HEK293 (cell line): ENCODE measurements at regions not wholly inside any gene's neighbourhood (a gene's known extent, or its start where the extent isn't known, plus 50 kb on each side); places are given as distances from the start of the nearest gene placed in this dataset.

Experiments used
- CTCF ChIA-PET: fragments of 350-600 bp; formaldehyde crosslinking; extraction: SDS; loops from one replicate; lab custom pipeline; 2021; ENCODE audit warnings: antibody characterized with exemption; lab: Yijun Ruan, JAX
- POLR2A ChIA-PET: fragments of 300-600 bp; formaldehyde crosslinking; extraction: SDS; loops from one replicate; lab custom pipeline; 2020; ENCODE audit warnings: antibody characterized with exemption, inconsistent platforms; lab: Yijun Ruan, JAX
- H3K27ac ChIP-seq: fragments of 200-500 bp; sonication (Bioruptor generic); 2 replicates; pipeline ENCODE4 v1.5.1; 2014; ENCODE audit warnings: low read depth, low read length, control low read depth, inconsistent platforms; ENCODE audit errors: extremely low read depth
- H3K36me3 ChIP-seq, 2 experiments: fragments of 200-500 bp in 1 of 2; sonication (Bioruptor generic) in 1 of 2; 1 replicate in 1 of 2; 2 replicates in 1 of 2; pipeline ENCODE4 v1.5.1; 2014 to 2017; ENCODE audit warnings: inconsistent platforms in 2 of 2, low read length in 2 of 2; ENCODE audit not compliant: control insufficient read depth in 2 of 2, insufficient read depth in 1 of 2
- H3K4me1 ChIP-seq: fragments of 200-500 bp; sonication (Bioruptor generic); 2 replicates; pipeline ENCODE4 v1.5.1; 2014; ENCODE audit warnings: mild to moderate bottlenecking, low read length, inconsistent platforms; ENCODE audit not compliant: control insufficient read depth, insufficient read depth
- H3K4me3 ChIP-seq: 2 replicates; pipeline ENCODE4 v1.5.1; 2011; ENCODE audit warnings: low read depth, mild to moderate bottlenecking, control low read depth, low read length, moderate library complexity
- H3K9me3 ChIP-seq: fragments of 200-500 bp; sonication (Bioruptor generic); 2 replicates; pipeline ENCODE4 v1.5.1; 2014; ENCODE audit warnings: low read depth, low read length, inconsistent platforms; ENCODE audit not compliant: control insufficient read depth, insufficient read depth
- GLI4 ChIP-seq: fragments of 450-650 bp; formaldehyde crosslinking; IDR thresholded peaks from 2 replicates; pipeline ENCODE4 v1.5.1; 2016; ENCODE audit warnings: missing biosample characterization, missing genetic modification characterization
- MEIS1 ChIP-seq: sonication (generic); formaldehyde crosslinking; IDR thresholded peaks from 2 replicates; pipeline ENCODE4 v1.8.1; 2022; ENCODE audit warnings: missing genetic modification reagents, mild to moderate bottlenecking, borderline replicate concordance
- SETDB1 ChIP-seq: IDR thresholded peaks from one replicate; pipeline ENCODE4 v1.6.1; 2017; ENCODE audit warnings: mild to moderate bottlenecking, low read length, moderate library complexity, mixed read lengths; ENCODE audit not compliant: insufficient read length
- TSHZ1 ChIP-seq: fragments of 450-650 bp; formaldehyde crosslinking; IDR thresholded peaks from 2 replicates; pipeline ENCODE4 v1.5.1; 2016; ENCODE audit warnings: missing biosample characterization, missing genetic modification characterization, borderline replicate concordance
- YY1 ChIP-seq: fragments of 450-650 bp; formaldehyde crosslinking; IDR thresholded peaks from 2 replicates; pipeline ENCODE4 v1.5.1; 2018; ENCODE audit warnings: missing biosample characterization, missing genetic modification characterization
- ZBTB17 ChIP-seq: fragments of 450-650 bp; formaldehyde crosslinking; IDR thresholded peaks from 2 replicates; pipeline ENCODE4 v1.5.1; 2016; ENCODE audit warnings: missing biosample characterization, missing genetic modification characterization
- ZBTB20 ChIP-seq: fragments of 450-650 bp; formaldehyde crosslinking; IDR thresholded peaks from 2 replicates; pipeline ENCODE4 v1.5.1; 2016; ENCODE audit warnings: missing biosample characterization, missing genetic modification characterization
- ZBTB21 ChIP-seq: fragments of 450-650 bp; formaldehyde crosslinking; IDR thresholded peaks from 2 replicates; pipeline ENCODE4 v1.5.1; 2017; ENCODE audit warnings: missing biosample characterization, missing genetic modification characterization
- ZNF138 ChIP-seq: fragments of 450-650 bp; formaldehyde crosslinking; IDR thresholded peaks from 2 replicates; pipeline ENCODE4 v1.5.1; 2016; ENCODE audit warnings: missing biosample characterization, missing genetic modification characterization, borderline replicate concordance
- ZNF174 ChIP-seq: fragments of 450-650 bp; formaldehyde crosslinking; IDR thresholded peaks from 2 replicates; pipeline ENCODE4 v1.5.0; 2017; ENCODE audit warnings: missing biosample characterization, mild to moderate bottlenecking, missing genetic modification characterization
- ZNF214 ChIP-seq: fragments of 450-650 bp; formaldehyde crosslinking; IDR thresholded peaks from 2 replicates; pipeline ENCODE4 v1.5.1; 2017; ENCODE audit warnings: missing biosample characterization, mild to moderate bottlenecking, missing genetic modification characterization, borderline replicate concordance
- ZNF302 ChIP-seq: fragments of 450-650 bp; formaldehyde crosslinking; IDR thresholded peaks from 2 replicates; pipeline ENCODE4 v1.5.1; 2016; ENCODE audit warnings: missing biosample characterization, missing genetic modification characterization, low read depth
- ZNF37A ChIP-seq: fragments of 450-650 bp; IDR thresholded peaks from 2 replicates; pipeline ENCODE4 v1.5.1; 2018; ENCODE audit warnings: missing biosample characterization, missing genetic modification characterization
- ZNF404 ChIP-seq: fragments of 450-650 bp; formaldehyde crosslinking; IDR thresholded peaks from 2 replicates; pipeline ENCODE4 v1.5.1; 2017; ENCODE audit warnings: missing biosample characterization, missing genetic modification characterization
- ZNF473 ChIP-seq: fragments of 450-650 bp; formaldehyde crosslinking; IDR thresholded peaks from 2 replicates; pipeline ENCODE4 v1.5.1; 2017; ENCODE audit warnings: missing biosample characterization, missing genetic modification characterization
- ZNF501 ChIP-seq: fragments of 450-650 bp; formaldehyde crosslinking; IDR thresholded peaks from 2 replicates; pipeline ENCODE4 v1.5.1; 2016; ENCODE audit warnings: missing biosample characterization, missing genetic modification characterization
- ZNF555 ChIP-seq: fragments of 450-650 bp; formaldehyde crosslinking; conservative IDR thresholded peaks from 2 replicates; pipeline ENCODE4 v1.5.1; 2017; ENCODE audit warnings: missing biosample characterization, mild to moderate bottlenecking, missing genetic modification characterization, inconsistent platforms
- ZNF658 ChIP-seq: fragments of 450-650 bp; formaldehyde crosslinking; IDR thresholded peaks from 2 replicates; pipeline ENCODE4; 2016; ENCODE audit warnings: missing biosample characterization, missing genetic modification characterization
- ZNF747 ChIP-seq: fragments of 450-650 bp; formaldehyde crosslinking; IDR thresholded peaks from 2 replicates; pipeline ENCODE4 v1.5.1; 2016; ENCODE audit warnings: missing biosample characterization, missing genetic modification characterization
- ZNF791 ChIP-seq: fragments of 450-650 bp; formaldehyde crosslinking; IDR thresholded peaks from 2 replicates; pipeline ENCODE4 v1.5.1; 2016; ENCODE audit warnings: missing biosample characterization, missing genetic modification characterization
- TF ChIP-seq, protein P1 (sequence below): fragments of 450-650 bp; formaldehyde crosslinking; IDR thresholded peaks from 2 replicates; pipeline ENCODE4 v1.5.1; 2016; ENCODE audit warnings: missing biosample characterization, missing genetic modification characterization
- TF ChIP-seq, protein P2 (sequence below): fragments of 450-650 bp; formaldehyde crosslinking; IDR thresholded peaks from 2 replicates; pipeline ENCODE4 v1.5.1; 2016; ENCODE audit warnings: missing biosample characterization, missing genetic modification characterization

GRCh38 chr21:19245188-19245580, 841.6 kb upstream of the TMPRSS15 start:
- H3K4me3 ChIP-seq, result no peak overlapping the region
- POLR2A ChIA-PET, result no interaction called here
- no peaks in the 10 kb centered on the region for H3K36me3 ChIP-seq
- no peaks in the 10 kb centered on the region; the same call in 1 of the 2 replicates for H3K9me3 ChIP-seq
- H3K4me1 ChIP-seq, result no peaks in the 10 kb centered on the region
- CTCF ChIA-PET, result no interaction called here
- TF ChIP-seq ZNF302 (tag by site-specific recombination) (no peak), ZNF747 (tag by site-specific recombination) (no peak), ZNF214 (tag by site-specific recombination) (no peak), ZNF658 (tag by site-specific recombination) (no peak), ZNF174 (tag by site-specific recombination) (no peak), ZNF473 (tag by site-specific recombination) (no peak)
- no peak overlapping the region for H3K27ac ChIP-seq

DNA sequence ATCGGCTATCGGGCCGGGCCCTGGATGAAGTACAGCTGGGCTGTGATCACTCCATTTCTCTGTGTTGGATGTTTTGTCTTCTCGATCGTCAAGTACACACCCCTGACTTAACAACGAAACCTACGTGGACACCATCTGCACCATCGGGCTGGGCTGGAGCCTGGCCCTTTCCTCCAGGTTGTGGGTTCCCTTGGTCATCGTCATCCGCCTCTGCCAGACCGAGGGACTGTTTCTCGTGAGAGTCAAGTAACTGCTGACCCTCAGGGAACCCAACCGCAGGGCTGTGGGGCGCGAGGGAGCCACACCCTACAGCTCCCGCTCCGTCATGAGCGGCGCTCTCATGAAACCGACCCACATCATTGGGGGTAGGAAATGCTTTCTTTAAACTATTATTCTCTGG, 842.4 kb upstream of the TMPRSS15 start:
- ChIA-PET POLR2A (no interaction called here), CTCF (no interaction called here)
- no peaks in the 10 kb centered on the region for H3K4me1 ChIP-seq
- H3K36me3 ChIP-seq, result no peaks in the 10 kb centered on the region
- no peak overlapping the region for H3K27ac ChIP-seq
- TF ChIP-seq SETDB1 (no peak), ZNF501 (no peak), ZNF37A (no peak), ZNF555 (tag by site-specific recombination) (no peak), YY1 (tag by site-specific recombination) (no peak), ZBTB17 (tag by site-specific recombination) (no peak), TSHZ1 (tag by site-specific recombination) (no peak), ZNF138 (tag by site-specific recombination) (no peak), GLI4 (tag by site-specific recombination) (no peak), ZNF404 (no peak), ZBTB21 (no peak), ZNF791 (no peak), MEIS1 (no peak), ZBTB20 (no peak)
- TF ChIP-seq, protein P1, sequence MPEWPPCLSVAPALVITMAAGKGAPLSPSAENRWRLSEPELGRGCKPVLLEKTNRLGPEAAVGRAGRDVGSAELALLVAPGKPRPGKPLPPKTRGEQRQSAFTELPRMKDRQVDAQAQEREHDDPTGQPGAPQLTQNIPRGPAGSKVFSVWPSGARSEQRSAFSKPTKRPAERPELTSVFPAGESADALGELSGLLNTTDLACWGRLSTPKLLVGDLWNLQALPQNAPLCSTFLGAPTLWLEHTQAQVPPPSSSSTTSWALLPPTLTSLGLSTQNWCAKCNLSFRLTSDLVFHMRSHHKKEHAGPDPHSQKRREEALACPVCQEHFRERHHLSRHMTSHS, result no peak
- TF ChIP-seq, protein P2, sequence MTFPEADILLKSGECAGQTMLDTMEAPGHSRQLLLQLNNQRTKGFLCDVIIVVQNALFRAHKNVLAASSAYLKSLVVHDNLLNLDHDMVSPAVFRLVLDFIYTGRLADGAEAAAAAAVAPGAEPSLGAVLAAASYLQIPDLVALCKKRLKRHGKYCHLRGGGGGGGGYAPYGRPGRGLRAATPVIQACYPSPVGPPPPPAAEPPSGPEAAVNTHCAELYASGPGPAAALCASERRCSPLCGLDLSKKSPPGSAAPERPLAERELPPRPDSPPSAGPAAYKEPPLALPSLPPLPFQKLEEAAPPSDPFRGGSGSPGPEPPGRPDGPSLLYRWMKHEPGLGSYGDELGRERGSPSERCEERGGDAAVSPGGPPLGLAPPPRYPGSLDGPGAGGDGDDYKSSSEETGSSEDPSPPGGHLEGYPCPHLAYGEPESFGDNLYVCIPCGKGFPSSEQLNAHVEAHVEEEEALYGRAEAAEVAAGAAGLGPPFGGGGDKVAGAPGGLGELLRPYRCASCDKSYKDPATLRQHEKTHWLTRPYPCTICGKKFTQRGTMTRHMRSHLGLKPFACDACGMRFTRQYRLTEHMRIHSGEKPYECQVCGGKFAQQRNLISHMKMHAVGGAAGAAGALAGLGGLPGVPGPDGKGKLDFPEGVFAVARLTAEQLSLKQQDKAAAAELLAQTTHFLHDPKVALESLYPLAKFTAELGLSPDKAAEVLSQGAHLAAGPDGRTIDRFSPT, result no peak
- no peak overlapping the region for H3K4me3 ChIP-seq
- no peaks in the 10 kb centered on the region; the same call in 1 of the 2 replicates for H3K9me3 ChIP-seq
